ENCODE measurements at regions not wholly inside any gene's neighbourhood (a gene's known extent, or its start where the extent isn't known, plus 50 kb on each side); places are given as distances from the start of the nearest gene placed in this dataset.
"Not testable (repeated sequence)": the region's sequence is repeated elsewhere in the genome, so short reads cannot be mapped to it uniquely, and the experiment has no call there.

GRCh38 chr14:25440382-25440781 lies 390.4 kb upstream of the STXBP6 start:
- intact Hi-C loops (cut with micrococcal nuclease) = not testable (repeated sequence)

DNA sequence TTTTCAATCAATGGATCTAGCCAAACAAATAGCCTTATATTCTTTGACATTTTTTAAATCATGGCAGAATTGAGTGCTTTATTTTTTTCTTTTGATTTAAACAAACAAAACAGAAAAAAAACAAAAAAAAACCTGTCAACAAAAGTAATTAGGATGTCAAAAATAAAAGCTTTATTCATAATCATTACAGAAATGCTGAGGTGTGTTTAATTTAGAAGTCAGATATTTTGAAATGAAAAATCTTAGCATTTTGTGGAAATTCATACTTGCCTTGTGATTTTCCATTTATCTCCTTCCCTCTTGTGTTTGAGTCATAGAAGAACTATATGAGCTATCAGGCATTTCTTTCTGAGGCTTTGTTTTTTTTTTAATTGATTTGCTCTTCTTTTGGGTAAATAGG lies 387.0 kb upstream of the STXBP6 start:
- intact Hi-C loops (cut with micrococcal nuclease) = no loop called here

GRCh38 chr14:25436288-25436875 lies 386.4 kb upstream of the STXBP6 start:
- intact Hi-C loops (cut with micrococcal nuclease) = no loop called here

DNA sequence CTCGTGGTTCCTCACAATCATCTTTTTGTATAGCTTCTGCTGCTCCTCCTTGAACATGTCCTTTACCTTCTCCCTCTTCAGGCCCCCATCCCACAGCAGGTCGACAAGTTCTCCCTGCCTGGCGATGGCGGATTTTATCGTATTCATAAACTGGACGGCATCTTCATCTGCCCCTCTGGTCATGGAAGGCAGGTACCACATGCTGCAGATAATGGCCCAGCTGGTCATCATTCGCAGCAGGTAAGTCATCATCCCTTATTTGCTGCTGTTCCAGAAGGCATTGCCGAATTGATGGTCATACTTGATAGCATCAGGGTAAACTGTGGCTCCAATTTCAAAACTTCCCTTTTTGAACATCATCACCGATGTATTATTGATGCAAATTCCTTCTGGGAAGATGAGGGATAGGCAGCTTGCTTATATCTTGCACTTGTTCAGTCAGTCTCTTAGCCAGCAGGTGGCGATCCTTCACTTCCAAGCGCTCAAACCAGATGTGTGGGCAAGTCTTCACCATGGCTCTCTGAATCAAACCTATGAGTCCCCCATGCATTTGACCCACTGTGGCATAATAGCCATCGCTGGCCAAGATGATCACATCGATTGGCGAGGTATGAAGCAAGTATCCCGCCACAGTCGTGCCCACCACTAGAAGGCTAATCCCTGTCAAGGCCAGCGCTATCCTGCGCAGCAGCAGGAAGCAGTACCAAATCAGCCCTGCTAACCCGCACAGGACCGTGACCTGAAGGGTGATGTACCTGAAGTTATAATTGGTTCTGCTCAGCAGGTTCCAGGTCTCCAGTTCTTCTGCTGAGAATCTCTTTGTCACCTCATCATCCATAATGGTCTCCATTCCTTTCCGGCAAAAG lies 381.5 kb upstream of the STXBP6 start:
- intact Hi-C loops (cut with micrococcal nuclease) = no loop called here

DNA sequence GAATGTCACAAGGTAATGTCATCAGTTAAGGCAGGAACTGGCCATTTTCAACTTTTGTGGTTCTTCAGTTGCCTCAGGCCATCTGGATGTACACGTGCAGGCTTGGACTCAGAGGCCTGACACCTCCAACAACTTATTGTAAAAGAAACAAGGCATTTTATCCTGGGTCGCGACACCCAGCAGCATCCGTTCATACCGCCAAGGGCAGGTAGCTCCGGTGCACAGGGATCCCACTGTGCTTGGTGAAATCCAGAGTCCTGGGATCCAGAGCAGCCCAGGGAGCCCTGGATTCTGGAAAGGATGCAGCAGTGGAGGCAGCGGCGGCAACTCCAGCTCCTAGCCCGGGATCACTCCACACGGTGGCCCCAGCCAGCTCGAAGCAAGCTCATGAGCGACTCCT lies 380.9 kb upstream of the STXBP6 start:
- intact Hi-C loops (cut with micrococcal nuclease) = no loop called here

GRCh38 chr14:25412998-25413397 lies 363.1 kb upstream of the STXBP6 start:
- intact Hi-C loops (cut with micrococcal nuclease) = no loop called here

- intact Hi-C loops (cut with micrococcal nuclease) = no loop called here
Measured at GRCh38 chr14:25411781-25412757, 362.1 kb upstream of the STXBP6 start.

DNA sequence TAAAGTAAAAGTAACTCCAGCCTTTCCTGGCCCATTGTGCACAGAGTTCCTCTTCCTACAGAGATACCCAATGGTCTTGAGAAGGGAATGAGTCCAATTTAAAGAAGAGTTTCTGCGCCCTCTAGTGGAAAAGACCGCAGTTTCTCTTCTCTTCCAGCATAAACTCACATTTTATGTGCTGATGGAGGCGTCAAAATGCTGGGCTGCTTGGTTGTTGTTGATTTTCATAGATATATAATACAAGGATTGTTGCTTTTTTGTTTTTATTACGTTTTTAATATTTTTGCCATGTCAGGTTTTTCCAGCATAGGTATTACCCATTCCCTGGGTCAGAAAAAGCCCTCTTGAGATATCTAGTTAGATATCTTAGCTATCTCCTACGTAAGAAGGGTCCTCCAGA lies 356.9 kb upstream of the STXBP6 start:
- intact Hi-C loops (cut with micrococcal nuclease) = no loop called here

GRCh38 chr14:25400607-25401206 lies 350.8 kb upstream of the STXBP6 start:
- intact Hi-C loops (cut with micrococcal nuclease) = no loop called here

DNA sequence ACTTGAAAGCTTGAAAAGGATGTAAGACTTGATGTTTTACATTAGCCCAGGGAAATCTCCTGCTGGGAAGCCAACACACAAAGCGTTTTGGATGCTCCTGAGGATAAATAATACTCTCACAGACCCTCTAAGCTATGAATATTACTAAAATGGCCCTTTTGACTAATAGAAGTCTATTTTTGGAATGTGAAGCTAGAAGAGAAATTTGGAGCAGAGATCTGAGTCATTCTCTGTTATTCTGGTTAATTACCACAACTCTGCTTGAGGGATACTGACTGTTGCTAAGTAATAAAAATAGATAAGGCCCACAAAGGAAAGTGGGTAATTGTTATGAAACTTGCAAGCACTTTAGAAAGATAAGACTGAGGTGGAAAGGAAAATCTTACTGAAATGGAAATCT lies 346.2 kb upstream of the STXBP6 start:
- intact Hi-C loops (cut with micrococcal nuclease) = no loop called here

GRCh38 chr14:25394791-25395391 lies 344.9 kb upstream of the STXBP6 start:
- intact Hi-C loops (cut with micrococcal nuclease) = no loop called here

DNA sequence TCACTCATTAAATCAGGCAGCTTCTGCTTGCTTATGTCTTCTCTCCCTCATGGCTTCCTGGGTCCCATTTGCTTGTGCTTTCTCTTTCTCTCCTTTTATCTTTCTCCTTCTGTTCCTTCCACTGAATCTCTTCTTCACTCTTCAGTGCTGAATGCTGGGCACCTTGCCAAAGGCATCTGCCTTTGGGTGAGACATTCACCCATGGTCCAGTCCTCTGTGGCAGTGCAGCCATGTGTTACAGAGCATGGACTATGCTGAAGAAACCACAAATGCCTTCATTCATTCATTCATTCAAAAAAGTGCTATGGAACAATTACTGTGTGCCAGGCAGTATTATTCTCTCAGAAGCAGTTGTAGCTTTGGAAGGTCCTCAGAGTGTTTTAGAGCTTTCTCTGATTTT lies 344.4 kb upstream of the STXBP6 start:
- intact Hi-C loops (cut with micrococcal nuclease) = no loop called here

DNA sequence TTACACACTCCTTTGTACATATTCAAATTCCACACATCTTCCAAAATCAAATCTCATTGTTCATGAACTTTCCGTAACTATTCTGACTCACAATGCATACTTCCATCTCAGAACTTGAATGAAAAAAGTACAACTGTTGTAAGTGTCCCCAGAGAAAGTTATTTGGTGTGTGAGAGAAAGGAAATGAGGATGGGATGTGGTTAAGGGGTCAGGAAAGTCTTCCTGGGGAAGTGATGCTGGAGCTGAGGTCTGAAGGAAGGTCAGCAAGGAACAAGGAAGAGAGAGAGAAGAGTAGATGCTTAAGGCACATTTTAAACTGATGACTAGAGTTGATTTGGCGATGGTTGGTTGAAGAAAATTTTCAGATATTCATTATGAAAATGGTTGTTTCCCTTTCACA lies 340.0 kb upstream of the STXBP6 start:
- intact Hi-C loops (cut with micrococcal nuclease) = no loop called here

GRCh38 chr14:25381498-25381897 lies 331.6 kb upstream of the STXBP6 start:
- intact Hi-C loops (cut with micrococcal nuclease) = no loop called here

- intact Hi-C loops (cut with micrococcal nuclease) = no loop called here
Measured at GRCh38 chr14:25375639-25376038, 325.7 kb upstream of the STXBP6 start.

- intact Hi-C loops (cut with micrococcal nuclease) = no loop called here
Measured at GRCh38 chr14:25371068-25371467, 321.1 kb upstream of the STXBP6 start.

- intact Hi-C loops (cut with micrococcal nuclease) = not testable (repeated sequence)
Measured at GRCh38 chr14:25370057-25370456, 320.1 kb upstream of the STXBP6 start.

GRCh38 chr14:25358330-25358729 lies 308.4 kb upstream of the STXBP6 start:
- intact Hi-C loops (cut with micrococcal nuclease) = no loop called here

DNA sequence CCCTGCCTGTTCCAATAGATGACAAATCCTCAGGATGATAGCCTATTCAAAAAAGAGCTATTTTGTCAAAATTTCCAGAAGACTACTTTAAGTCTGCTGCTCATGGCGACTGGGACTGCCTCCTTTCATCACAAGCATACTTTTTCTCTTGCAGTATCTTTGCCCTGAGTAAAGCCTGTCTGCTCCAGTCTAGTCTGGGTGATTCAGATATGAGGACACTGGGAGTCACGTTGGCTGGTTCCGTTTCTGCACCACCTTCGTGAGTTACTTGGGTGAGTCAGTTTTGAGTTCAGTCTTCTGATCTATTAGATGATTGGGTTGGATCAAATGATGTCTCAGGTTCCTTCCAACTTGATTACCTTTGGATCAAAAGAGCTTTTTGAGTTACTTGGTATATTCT lies 301.3 kb upstream of the STXBP6 start:
- intact Hi-C loops (cut with micrococcal nuclease) = no loop called here

DNA sequence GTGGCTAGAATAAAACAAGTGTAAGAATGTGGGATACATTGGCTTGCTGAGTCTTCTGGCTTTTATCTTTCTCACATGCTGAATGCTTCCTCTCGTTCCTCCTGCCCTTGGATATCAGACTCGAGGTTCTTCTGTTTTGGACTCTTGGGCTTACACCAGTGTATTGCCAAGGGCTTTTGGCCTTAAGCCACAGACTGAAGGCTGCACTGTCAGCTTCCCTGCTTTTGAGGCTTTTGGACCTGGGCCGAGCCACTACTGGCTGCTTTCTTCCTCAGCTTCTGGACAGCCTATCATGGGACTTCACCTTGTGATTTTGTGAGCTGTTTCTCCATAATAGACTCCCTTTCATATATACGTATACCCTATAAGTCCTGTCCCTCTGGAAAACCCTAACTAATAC lies 300.9 kb upstream of the STXBP6 start:
- intact Hi-C loops (cut with micrococcal nuclease) = no loop called here

- intact Hi-C loops (cut with micrococcal nuclease) = no loop called here
Measured at GRCh38 chr14:25350021-25350420, 300.1 kb upstream of the STXBP6 start.

Measured in T-helper 2 cell treated with Interferon-gamma antibody and Interleukin-4, amounts not matched to agents 100 ng/mL and 5 ng/mL, for 36 hours (primary cell).